Caco-2 (cell line): ENCODE measurements at regions not wholly inside any gene's neighbourhood (a gene's known extent, or its start where the extent isn't known, plus 50 kb on each side); places are given as distances from the start of the nearest gene placed in this dataset.
A peak's percentile ranks its signal among the peaks of the same experiment; 100 is the strongest.

Experiments
- BruUV-seq: library from RNA; stranded (reverse); fragments of 400-500 nt; replicated peaks from 2 replicates; lab custom pipeline; 2021; lab: Mats Ljungman, UMichigan
- CTCF ChIA-PET: fragments of 300-600 bp; sonication (Branson Sonifier 250); formaldehyde crosslinking; loops from one replicate; lab custom pipeline; 2022; ENCODE audit warnings: antibody characterized with exemption; lab: Charles Lee
- POLR2A ChIA-PET: fragments of 300-600 bp; sonication (Branson Sonifier 250); formaldehyde crosslinking; loops from one replicate; lab custom pipeline; 2022; ENCODE audit warnings: antibody characterized with exemption; lab: Charles Lee
- DNase-seq, 2 experiments: peaks; one replicate each; pipeline versions ENCODE4 v3.0.0 to v3.0.0-alpha.2; 2020 to 2022
- H3K27me3 ChIP-seq: replicated peaks from 2 replicates; pipeline ENCODE4 v1.6.0; 2011; ENCODE audit warnings: low read length; ENCODE audit not compliant: control insufficient read depth, insufficient read depth
- H3K36me3 ChIP-seq: 2 replicates; pipeline ENCODE4 v1.5.1; 2011; ENCODE audit warnings: low read length; ENCODE audit not compliant: control insufficient read depth, insufficient read depth
- H3K4me1 ChIP-seq: fragments of 250-450 bp; sonication (Bioruptor Pico); 2 replicates; pipeline ENCODE4 v1.5.1; 2020; ENCODE audit warnings: mild to moderate bottlenecking
- H3K4me3 ChIP-seq: 2 replicates; pipeline ENCODE4 v1.5.1; 2011; ENCODE audit warnings: low read depth, mild to moderate bottlenecking, control low read depth, low read length
- H3K9me3 ChIP-seq: fragments of 250-450 bp; sonication (Bioruptor Pico); 2 replicates; pipeline ENCODE4 v1.5.1; 2020; ENCODE audit warnings: mild to moderate bottlenecking, moderate library complexity
- H3K27ac Mint-ChIP-seq: one replicate; pipeline ENCODE4 v1.8.0; 2022; ENCODE audit warnings: mixed read lengths; ENCODE audit not compliant: unreplicated experiment
- H3K27me3 Mint-ChIP-seq: one replicate; pipeline ENCODE4 v1.8.0; 2022; ENCODE audit warnings: mixed read lengths; ENCODE audit not compliant: insufficient read depth, unreplicated experiment
- H3K36me3 Mint-ChIP-seq: one replicate; pipeline ENCODE4 v1.8.0; 2022; ENCODE audit warnings: mild to moderate bottlenecking, mixed read lengths; ENCODE audit not compliant: insufficient read depth, unreplicated experiment
- H3K4me1 Mint-ChIP-seq: one replicate; pipeline ENCODE4 v1.8.0; 2022; ENCODE audit warnings: low read depth, mixed read lengths; ENCODE audit not compliant: unreplicated experiment
- H3K4me3 Mint-ChIP-seq: one replicate; pipeline ENCODE4 v1.8.0; 2022; ENCODE audit warnings: mild to moderate bottlenecking, moderate library complexity, mixed read lengths; ENCODE audit not compliant: unreplicated experiment
- H3K9me3 Mint-ChIP-seq: one replicate; pipeline ENCODE4 v1.8.0; 2022; ENCODE audit warnings: mixed read lengths; ENCODE audit not compliant: unreplicated experiment
- intact Hi-C: fragments of 100-400 bp; cut with micrococcal nuclease; formaldehyde crosslinking; loops from one replicate; pipeline ENCODE4 v1.10.0; 2022; ENCODE audit not compliant: unreplicated experiment
- TF ChIP-seq, protein P1 (sequence below), 2 experiments: fragments of 200-600 bp in 1 of 2; IDR thresholded peaks; 1 replicate in 1 of 2; 2 replicates in 1 of 2; pipeline versions ENCODE4 v1.5.1 to v1.8.0; 2011 to 2022; ENCODE audit warnings: antibody characterized with exemption in 1 of 2, control low read depth in 1 of 2, inconsistent platforms in 1 of 2, low read depth in 1 of 2, low read length in 1 of 2, mild to moderate bottlenecking in 1 of 2, moderate library complexity in 1 of 2; ENCODE audit not compliant: insufficient read depth in 1 of 2, severe bottlenecking in 1 of 2, unreplicated experiment in 1 of 2

- intact Hi-C loops: no loop called here
Observed at GRCh38 chr2:125227843-125228392, 1202.8 kb downstream of the CNTNAP5 start.

GRCh38 chr2:125240870-125241269, 1215.8 kb downstream of the CNTNAP5 start:
- no peaks in the 10 kb centered on the region for H3K36me3 ChIP-seq
- CTCF ChIA-PET: no interaction called here
- Mint-ChIP-seq H3K27me3 (no peaks in the 10 kb centered on the region), H3K27ac (no peak overlapping the region), H3K4me1 (no peaks in the 10 kb centered on the region), H3K4me3 (no peak overlapping the region), H3K36me3 (no peaks in the 10 kb centered on the region), H3K9me3 (no peaks in the 10 kb centered on the region)
- no TSS peak for BruUV-seq
- POLR2A ChIA-PET: no interaction called here
- TF ChIP-seq, protein P1, sequence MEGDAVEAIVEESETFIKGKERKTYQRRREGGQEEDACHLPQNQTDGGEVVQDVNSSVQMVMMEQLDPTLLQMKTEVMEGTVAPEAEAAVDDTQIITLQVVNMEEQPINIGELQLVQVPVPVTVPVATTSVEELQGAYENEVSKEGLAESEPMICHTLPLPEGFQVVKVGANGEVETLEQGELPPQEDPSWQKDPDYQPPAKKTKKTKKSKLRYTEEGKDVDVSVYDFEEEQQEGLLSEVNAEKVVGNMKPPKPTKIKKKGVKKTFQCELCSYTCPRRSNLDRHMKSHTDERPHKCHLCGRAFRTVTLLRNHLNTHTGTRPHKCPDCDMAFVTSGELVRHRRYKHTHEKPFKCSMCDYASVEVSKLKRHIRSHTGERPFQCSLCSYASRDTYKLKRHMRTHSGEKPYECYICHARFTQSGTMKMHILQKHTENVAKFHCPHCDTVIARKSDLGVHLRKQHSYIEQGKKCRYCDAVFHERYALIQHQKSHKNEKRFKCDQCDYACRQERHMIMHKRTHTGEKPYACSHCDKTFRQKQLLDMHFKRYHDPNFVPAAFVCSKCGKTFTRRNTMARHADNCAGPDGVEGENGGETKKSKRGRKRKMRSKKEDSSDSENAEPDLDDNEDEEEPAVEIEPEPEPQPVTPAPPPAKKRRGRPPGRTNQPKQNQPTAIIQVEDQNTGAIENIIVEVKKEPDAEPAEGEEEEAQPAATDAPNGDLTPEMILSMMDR (IDR thresholded peaks at IDR 0.05; ENCODE audit: insufficient read depth in 1 of 2, low read depth in 1 of 2, low read length in 1 of 2, severe bottlenecking in 1 of 2, unreplicated experiment in 1 of 2): no peak
- H3K4me3 ChIP-seq: no peak overlapping the region
- H3K9me3 ChIP-seq: no peaks in the 10 kb centered on the region
- H3K4me1 ChIP-seq: no peaks in the 10 kb centered on the region
- H3K27me3 ChIP-seq: no peaks in the 10 kb centered on the region
- intact Hi-C loops: no loop called here
- DNase-seq: no peak

More at GRCh38 chr2:125227843-125228392, 1202.8 kb downstream of the CNTNAP5 start:
- Mint-ChIP-seq H3K27ac (no peak overlapping the region), H3K4me1 (no peaks in the 10 kb centered on the region), H3K4me3 (no peak overlapping the region), H3K27me3 (no peaks in the 10 kb centered on the region), H3K9me3 (peaks cover 8% of the 10 kb centered on the region), H3K36me3 (no peaks in the 10 kb centered on the region)
- Histone ChIP-seq H3K9me3 (no peaks in the 10 kb centered on the region), H3K4me3 (no peak overlapping the region), H3K4me1 (no peaks in the 10 kb centered on the region), H3K27me3 (no peaks in the 10 kb centered on the region), H3K36me3 (no peaks in the 10 kb centered on the region)
- ChIA-PET POLR2A (no interaction called here), CTCF (interaction anchor here (0.6 kb wide), 1 partner anchor 141 kb away, joined by 3 read pairs; no protein-coding TSS in a partner anchor)
- TF ChIP-seq, protein P1 (IDR thresholded peaks at IDR 0.05; ENCODE audit: insufficient read depth in 1 of 2, low read depth in 1 of 2, low read length in 1 of 2, severe bottlenecking in 1 of 2, unreplicated experiment in 1 of 2): peak; percentile 31 to 39
- DNase-seq: no peak
- no TSS peak for BruUV-seq

DNA sequence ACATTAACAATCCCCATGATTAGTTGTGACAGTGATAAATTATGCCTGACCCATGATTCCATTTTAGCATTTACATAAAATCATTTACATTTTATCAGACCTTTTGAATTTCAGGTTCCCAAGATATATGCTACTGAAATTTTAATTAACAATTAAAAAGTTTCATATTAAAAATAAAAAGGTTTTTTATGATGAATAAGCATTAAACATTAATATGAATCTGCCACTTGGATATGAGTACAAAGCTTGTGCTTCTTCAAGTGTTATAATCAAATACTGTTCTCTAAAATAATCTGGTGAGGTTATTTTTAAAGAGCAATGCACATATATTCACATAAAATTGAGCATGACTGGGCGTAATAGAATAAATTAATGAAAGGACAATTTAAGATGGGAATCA, 1218.0 kb downstream of the CNTNAP5 start:
- Mint-ChIP-seq H3K4me1 (no peaks in the 10 kb centered on the region), H3K9me3 (no peaks in the 10 kb centered on the region), H3K4me3 (no peak overlapping the region), H3K27me3 (no peaks in the 10 kb centered on the region), H3K36me3 (no peaks in the 10 kb centered on the region), H3K27ac (no peak overlapping the region)
- POLR2A ChIA-PET: no interaction called here
- TF ChIP-seq, protein P1 (IDR thresholded peaks at IDR 0.05; ENCODE audit: insufficient read depth in 1 of 2, low read depth in 1 of 2, low read length in 1 of 2, severe bottlenecking in 1 of 2, unreplicated experiment in 1 of 2): no peak
- intact Hi-C loops: no loop called here
- no peak for DNase-seq
- H3K4me3 ChIP-seq: no peak overlapping the region
- CTCF ChIA-PET: no interaction called here
- H3K9me3 ChIP-seq: no peaks in the 10 kb centered on the region
- BruUV-seq: no TSS peak
- H3K27me3 ChIP-seq: no peaks in the 10 kb centered on the region
- H3K36me3 ChIP-seq: no peaks in the 10 kb centered on the region
- no peaks in the 10 kb centered on the region for H3K4me1 ChIP-seq
